CD14-positive monocyte (primary cell): ENCODE measurements at regions not wholly inside any gene's neighbourhood (a gene's known extent, or its start where the extent isn't known, plus 50 kb on each side); places are given as distances from the start of the nearest gene placed in this dataset.

Source experiments
- DNase-seq, 3 donors: peaks; one replicate each; pipeline ENCODE4 v3.0.0-alpha.2; 2011 to 2022
- H2AFZ ChIP-seq: 2 replicates; pipeline ENCODE4 v1.6.0; 2012; ENCODE audit warnings: mild to moderate bottlenecking, low read depth, low read length, inconsistent platforms; ENCODE audit not compliant: insufficient read depth, poor library complexity, severe bottlenecking
- H3K27ac ChIP-seq, 2 donors: 1 replicate in 1 of 2; 2 replicates in 1 of 2; pipeline ENCODE4 v1.5.1; 2012 to 2013; ENCODE audit warnings: low read length in 2 of 2, control low read depth in 1 of 2, inconsistent platforms in 1 of 2, low read depth in 1 of 2, mild to moderate bottlenecking in 1 of 2
- H3K27me3 ChIP-seq, 2 donors: one replicate each; pipeline versions ENCODE4 v1.6.0 to v1.6.1; 2011 to 2013; ENCODE audit warnings: low read length in 2 of 2; ENCODE audit not compliant: control insufficient read depth in 2 of 2, insufficient read depth in 2 of 2
- H3K36me3 ChIP-seq, 2 donors: replicated peaks in 1 of 2; 1 replicate in 1 of 2; 2 replicates in 1 of 2; pipeline versions ENCODE4 v1.5.1 to v1.6.1; 2012 to 2013; ENCODE audit warnings: low read length in 2 of 2, control low read depth in 1 of 2, inconsistent platforms in 1 of 2, mild to moderate bottlenecking in 1 of 2; ENCODE audit not compliant: insufficient read depth in 2 of 2, control insufficient read depth in 1 of 2
- H3K4me1 ChIP-seq, 2 donors: 1 replicate in 1 of 2; 2 replicates in 1 of 2; pipeline versions ENCODE4 v1.5.1 to v1.6.1; 2012 to 2013; ENCODE audit warnings: low read length in 2 of 2, control low read depth in 1 of 2, inconsistent platforms in 1 of 2, mild to moderate bottlenecking in 1 of 2, moderate library complexity in 1 of 2; ENCODE audit not compliant: insufficient read depth in 2 of 2, control insufficient read depth in 1 of 2
- H3K4me2 ChIP-seq: replicated peaks from 2 replicates; pipeline ENCODE3; 2012; ENCODE audit warnings: low read length, moderate library complexity, mild to moderate bottlenecking; ENCODE audit not compliant: poor library complexity, severe bottlenecking; ENCODE audit errors: extremely low read depth
- H3K4me3 ChIP-seq, 3 experiments: fragments of 200-600 bp in 1 of 3; sonication (generic) in 1 of 3; replicated peaks in 1 of 3; 1 replicate in 2 of 3; 2 replicates in 1 of 3; pipeline ENCODE4 v1.5.1; 2011 to 2013; ENCODE audit warnings: low read length in 3 of 3, mild to moderate bottlenecking in 3 of 3, control low read depth in 2 of 3, low read depth in 2 of 3, inconsistent platforms in 1 of 3, moderate library complexity in 1 of 3
- H3K79me2 ChIP-seq: 2 replicates; pipeline ENCODE4 v1.6.0; 2012; ENCODE audit warnings: mild to moderate bottlenecking, control low read depth, inconsistent platforms, low read length, moderate library complexity; ENCODE audit not compliant: insufficient read depth
- H3K9ac ChIP-seq: 2 replicates; pipeline ENCODE4 v1.6.0; 2017; ENCODE audit warnings: low read length, mild to moderate bottlenecking; ENCODE audit not compliant: insufficient read depth, poor library complexity, severe bottlenecking
- H3K9me3 ChIP-seq, 2 donors: replicated peaks in 1 of 2; 1 replicate in 1 of 2; 2 replicates in 1 of 2; pipeline versions ENCODE4 v1.5.1 to v1.6.1; 2012 to 2013; ENCODE audit warnings: low read length in 2 of 2, control low read depth in 1 of 2; ENCODE audit not compliant: control insufficient read depth in 1 of 2, insufficient read depth in 1 of 2
- H4K20me1 ChIP-seq: 2 replicates; pipeline ENCODE4 v1.6.0; 2012; ENCODE audit warnings: mild to moderate bottlenecking, low read length, control low read depth, moderate library complexity; ENCODE audit not compliant: insufficient read depth
- H3K27ac Mint-ChIP-seq, 7 donors: one replicate each; pipeline ENCODE4 v1.8.0; 2020; ENCODE audit warnings: mild to moderate bottlenecking in 7 of 7, mixed read lengths in 7 of 7, moderate library complexity in 6 of 7, inconsistent platforms in 2 of 7
- H3K27me3 Mint-ChIP-seq, 3 donors: one replicate each; pipeline ENCODE4 v1.8.0; 2021 to 2022; ENCODE audit warnings: low read depth in 3 of 3, mild to moderate bottlenecking in 3 of 3, mixed read lengths in 3 of 3, moderate library complexity in 3 of 3, inconsistent platforms in 1 of 3
- H3K36me3 Mint-ChIP-seq, 2 donors: one replicate each; pipeline ENCODE4 v1.8.0; 2020; ENCODE audit warnings: mixed read lengths in 2 of 2, inconsistent platforms in 1 of 2, mild to moderate bottlenecking in 1 of 2
- H3K4me1 Mint-ChIP-seq: one replicate; pipeline ENCODE4 v1.8.0; 2020; ENCODE audit warnings: mild to moderate bottlenecking, mixed read lengths
- H3K4me3 Mint-ChIP-seq, 2 donors: one replicate each; pipeline ENCODE4 v1.8.0; 2020; ENCODE audit warnings: mild to moderate bottlenecking in 2 of 2, mixed read lengths in 2 of 2, moderate library complexity in 1 of 2
- H3K9me3 Mint-ChIP-seq, 7 donors: one replicate each; pipeline ENCODE4 v1.8.0; 2020 to 2022; ENCODE audit warnings: mixed read lengths in 7 of 7, mild to moderate bottlenecking in 6 of 7, moderate library complexity in 6 of 7, inconsistent platforms in 2 of 7
- WGBS: methylation state at CpG from one replicate; pipeline ENCODE4 v1.1.5; 2013; ENCODE audit warnings: missing lambda C conversion rate; ENCODE audit not compliant: insufficient coverage; 5-methylcytosine and 5-hydroxymethylcytosine counted together
- intact Hi-C, 2 donors: fragments of 100-400 bp; cut with micrococcal nuclease; formaldehyde crosslinking; loops; one replicate each; pipeline versions ENCODE4 v1.15.0 to v1.15.1; 2023
- TF ChIP-seq, protein P1 (sequence below): fragments of 200-600 bp; IDR thresholded peaks from one replicate; pipeline ENCODE4 v1.8.0; 2022; ENCODE audit warnings: antibody characterized with exemption, mild to moderate bottlenecking

DNA sequence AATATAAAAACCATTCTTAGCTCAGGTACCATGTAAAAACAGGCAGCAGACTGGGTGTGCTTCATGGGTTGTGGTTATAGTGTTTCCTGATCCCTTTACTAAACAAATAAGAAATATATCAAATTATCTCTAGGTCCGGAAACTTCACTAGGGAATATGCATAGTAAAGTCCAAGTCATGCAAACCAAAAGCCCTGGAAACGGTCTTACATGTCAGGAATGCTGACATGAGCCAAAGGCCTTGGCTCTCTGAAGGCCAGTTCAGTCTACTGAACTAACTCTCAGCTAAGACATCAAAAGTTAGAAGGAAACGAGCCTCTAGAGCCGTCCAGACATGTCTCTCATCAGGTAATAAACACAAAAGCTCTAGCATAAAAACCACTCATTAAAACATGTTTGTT, 778.9 kb upstream of the ZNF608 start:
- Mint-ChIP-seq H3K4me1 (no peaks in the 10 kb centered on the region), H3K27ac (no peak overlapping the region), H3K27me3 (no peaks in the 10 kb centered on the region), H3K4me3 (no peak overlapping the region), H3K9me3 (peaks cover 0 to 2% (median 1%) of the 10 kb centered on the region in 7 donors), H3K36me3 (no peaks in the 10 kb centered on the region)
- TF ChIP-seq, protein P1, sequence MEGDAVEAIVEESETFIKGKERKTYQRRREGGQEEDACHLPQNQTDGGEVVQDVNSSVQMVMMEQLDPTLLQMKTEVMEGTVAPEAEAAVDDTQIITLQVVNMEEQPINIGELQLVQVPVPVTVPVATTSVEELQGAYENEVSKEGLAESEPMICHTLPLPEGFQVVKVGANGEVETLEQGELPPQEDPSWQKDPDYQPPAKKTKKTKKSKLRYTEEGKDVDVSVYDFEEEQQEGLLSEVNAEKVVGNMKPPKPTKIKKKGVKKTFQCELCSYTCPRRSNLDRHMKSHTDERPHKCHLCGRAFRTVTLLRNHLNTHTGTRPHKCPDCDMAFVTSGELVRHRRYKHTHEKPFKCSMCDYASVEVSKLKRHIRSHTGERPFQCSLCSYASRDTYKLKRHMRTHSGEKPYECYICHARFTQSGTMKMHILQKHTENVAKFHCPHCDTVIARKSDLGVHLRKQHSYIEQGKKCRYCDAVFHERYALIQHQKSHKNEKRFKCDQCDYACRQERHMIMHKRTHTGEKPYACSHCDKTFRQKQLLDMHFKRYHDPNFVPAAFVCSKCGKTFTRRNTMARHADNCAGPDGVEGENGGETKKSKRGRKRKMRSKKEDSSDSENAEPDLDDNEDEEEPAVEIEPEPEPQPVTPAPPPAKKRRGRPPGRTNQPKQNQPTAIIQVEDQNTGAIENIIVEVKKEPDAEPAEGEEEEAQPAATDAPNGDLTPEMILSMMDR: no peak
- no peak overlapping the region for H2AFZ ChIP-seq
- WGBS: no CpG with 5 or more reads among the region's 4 CpGs
- no peak overlapping the region for H3K27ac ChIP-seq
- H3K9ac ChIP-seq: no peak overlapping the region
- H3K4me2 ChIP-seq: no peak overlapping the region
- H3K9me3 ChIP-seq: no peaks in the 10 kb centered on the region
- H3K79me2 ChIP-seq: no peaks in the 10 kb centered on the region
- no peaks in the 10 kb centered on the region for H4K20me1 ChIP-seq
- DNase-seq: no peak
- no peaks in the 10 kb centered on the region for H3K4me1 ChIP-seq
- H3K27me3 ChIP-seq: no peaks in the 10 kb centered on the region
- H3K4me3 ChIP-seq: no peak overlapping the region
- intact Hi-C loops: no loop called here
- H3K36me3 ChIP-seq: no peaks in the 10 kb centered on the region

DNA sequence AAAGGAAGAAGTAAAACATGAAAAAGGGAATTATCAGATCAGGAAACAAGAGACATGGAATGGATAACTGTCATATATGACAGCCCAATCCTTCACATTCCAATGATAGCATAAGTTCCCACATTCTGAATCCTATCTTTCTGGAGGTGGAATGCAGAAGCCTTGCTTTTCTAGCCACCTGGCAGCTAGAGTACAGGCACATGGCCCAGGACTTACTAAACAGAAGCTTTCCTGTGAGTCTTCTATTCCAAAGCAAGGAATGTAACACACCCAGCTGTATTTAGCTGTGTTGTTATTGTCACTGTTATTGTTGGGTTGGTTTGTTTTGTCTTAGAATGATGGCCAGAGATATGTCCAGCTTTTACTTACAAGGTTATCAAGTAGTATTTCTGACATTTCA, 780.5 kb upstream of the ZNF608 start:
- Mint-ChIP-seq H3K27ac (no peak overlapping the region), H3K4me3 (no peak overlapping the region), H3K4me1 (no peaks in the 10 kb centered on the region), H3K27me3 (no peaks in the 10 kb centered on the region), H3K9me3 (peaks cover 0 to 1% (median 0%) of the 10 kb centered on the region in 7 donors), H3K36me3 (no peaks in the 10 kb centered on the region)
- Histone ChIP-seq H2AFZ (no peak overlapping the region), H3K4me3 (no peak overlapping the region), H3K9ac (no peak overlapping the region), H3K4me1 (no peaks in the 10 kb centered on the region), H4K20me1 (no peaks in the 10 kb centered on the region), H3K27me3 (no peaks in the 10 kb centered on the region), H3K9me3 (no peaks in the 10 kb centered on the region), H3K79me2 (no peaks in the 10 kb centered on the region), H3K4me2 (no peak overlapping the region), H3K36me3 (no peaks in the 10 kb centered on the region), H3K27ac (no peak overlapping the region)
- TF ChIP-seq, protein P1: no peak
- intact Hi-C loops: no loop called here
- DNase-seq: no peak
